HepG2 (cell line): ENCODE measurements at regions not wholly inside any gene's neighbourhood (a gene's known extent, or its start where the extent isn't known, plus 50 kb on each side); places are given as distances from the start of the nearest gene placed in this dataset.

Source experiments
- ATAC-seq: fragments of 200-7000 bp; cut with Tn5 transposase; 3 replicates; pipeline ENCODE4 v1.9.1; 2020; ENCODE audit warnings: mild to moderate bottlenecking, moderate library complexity
- BruUV-seq: library from RNA; stranded (reverse); fragments of 400-500 nt; replicated peaks from 2 replicates; lab custom pipeline; 2021; lab: Mats Ljungman, UMichigan
- CTCF ChIA-PET: fragments of 300-600 bp; formaldehyde crosslinking; extraction: SDS; loops from one replicate; lab custom pipeline; 2021; ENCODE audit warnings: low total read pairs, inconsistent platforms, low intra/inter-chr PET ratio; lab: Yijun Ruan, JAX
- POLR2A ChIA-PET: fragments of 350-600 bp; sonication (Branson Sonifier 250); formaldehyde crosslinking; loops from one replicate; lab custom pipeline; 2020; ENCODE audit warnings: antibody characterized with exemption, inconsistent platforms; lab: Yijun Ruan, JAX
- DNase-seq: peaks from one replicate; pipeline ENCODE4 v3.0.0-alpha.2; 2015; ENCODE audit warnings: low spot score
- FAIRE-seq: peaks from 3 replicates; lab custom pipeline; 2011; peaks lifted over from hg19 to GRCh38; lab: Jason Lieb, UNC
- H2AFZ ChIP-seq: one replicate; pipeline ENCODE4 v1.6.1; 2011; ENCODE audit warnings: low read length, inconsistent platforms
- H3K27ac ChIP-seq: fragments of 300-600 bp; 3 replicates; pipeline ENCODE4 v1.8.0; 2011; ENCODE audit warnings: mixed run types, mild to moderate bottlenecking, mixed read lengths, low read length, inconsistent platforms; ENCODE audit not compliant: insufficient read depth; ENCODE audit errors: extremely low read length
- H3K27me3 ChIP-seq, 2 experiments: fragments of 200-600 bp in 1 of 2; 2 replicates in 1 of 2; 3 replicates in 1 of 2; pipeline versions ENCODE4 v1.6.0 to v1.8.0; 2011; ENCODE audit warnings: low read length in 2 of 2, mild to moderate bottlenecking in 2 of 2, moderate library complexity in 2 of 2, inconsistent platforms in 1 of 2; ENCODE audit not compliant: insufficient read depth in 2 of 2, control insufficient read depth in 1 of 2
- H3K36me3 ChIP-seq, 2 experiments: fragments of 200-600 bp in 1 of 2; replicated peaks in 1 of 2; 2 replicates in 1 of 2; 3 replicates in 1 of 2; pipeline versions ENCODE4 v1.5.1 to v1.8.0; 2011; ENCODE audit warnings: low read length in 2 of 2, inconsistent platforms in 1 of 2; ENCODE audit not compliant: insufficient read depth in 2 of 2, control insufficient read depth in 1 of 2
- H3K4me1 ChIP-seq: 2 replicates; pipeline ENCODE4 v1.5.1; 2012; ENCODE audit warnings: low read length, inconsistent platforms; ENCODE audit not compliant: insufficient read depth
- H3K4me2 ChIP-seq: 2 replicates; pipeline ENCODE4 v1.6.0; 2011; ENCODE audit warnings: low read depth, low read length, inconsistent platforms
- H3K4me3 ChIP-seq, 3 experiments: fragments of 200-600 bp in 1 of 3; sonication (generic), shearing (Covaris generic) in 1 of 3; replicated peaks in 1 of 3; 2 replicates each; pipeline ENCODE4 v1.5.1; 2011 to 2016; ENCODE audit warnings: low read length in 3 of 3, inconsistent platforms in 2 of 3, low read depth in 2 of 3, mild to moderate bottlenecking in 2 of 3, control low read depth in 1 of 3, mixed read lengths in 1 of 3; ENCODE audit not compliant: insufficient read depth in 1 of 3
- H3K79me2 ChIP-seq: one replicate; pipeline ENCODE4 v1.6.1; 2011; ENCODE audit warnings: low read length, inconsistent platforms; ENCODE audit not compliant: insufficient read depth
- H3K9ac ChIP-seq: 2 replicates; pipeline ENCODE4 v1.6.0; 2011; ENCODE audit warnings: mild to moderate bottlenecking, low read depth, low read length, inconsistent platforms; ENCODE audit not compliant: insufficient read depth
- H3K9me3 ChIP-seq: 2 replicates; pipeline ENCODE4 v1.5.1; 2012; ENCODE audit warnings: mild to moderate bottlenecking, low read length
- H4K20me1 ChIP-seq: 2 replicates; pipeline ENCODE4 v1.6.0; 2011; ENCODE audit warnings: inconsistent platforms, mild to moderate bottlenecking, low read length, moderate library complexity; ENCODE audit not compliant: insufficient read depth
- ARID5B ChIP-seq: IDR thresholded peaks from 2 replicates; pipeline ENCODE4 v1.4.0; 2020; ENCODE audit warnings: mild to moderate bottlenecking, missing genetic modification reagents
- ATF7-NPFF ChIP-seq: sonication (generic); formaldehyde crosslinking; IDR thresholded peaks from 2 replicates; pipeline ENCODE4 v1.8.1; 2023; ENCODE audit warnings: mild to moderate bottlenecking, low read depth, missing genetic modification reagents, moderate library complexity
- GPN1 ChIP-seq: sonication (generic); formaldehyde crosslinking; IDR thresholded peaks from 2 replicates; pipeline ENCODE4 v1.5.1; 2020; ENCODE audit warnings: missing genetic modification reagents, borderline replicate concordance
- HCFC1 ChIP-seq: fragments of 150-350 bp; IDR thresholded peaks from 2 replicates; pipeline ENCODE4 v1.6.1; 2014; ENCODE audit warnings: low read depth, low read length
- HOXA3 ChIP-seq: sonication (generic); formaldehyde crosslinking; IDR thresholded peaks from 2 replicates; pipeline ENCODE4 v1.5.0; 2020; ENCODE audit warnings: missing genetic modification reagents
- KAT2B ChIP-seq: fragments of 150-350 bp; IDR thresholded peaks from 2 replicates; pipeline ENCODE4 v1.6.1; 2014; ENCODE audit warnings: low read depth, low read length, borderline replicate concordance
- NFKB2 ChIP-seq: sonication (generic); formaldehyde crosslinking; IDR thresholded peaks from 2 replicates; pipeline ENCODE4 v1.4.0; 2020; ENCODE audit warnings: missing genetic modification reagents, borderline replicate concordance
- ZNF101 ChIP-seq: sonication (generic); formaldehyde crosslinking; IDR thresholded peaks from 2 replicates; pipeline ENCODE4 v1.4.0; 2020; ENCODE audit warnings: mild to moderate bottlenecking, low read depth, missing genetic modification reagents, borderline replicate concordance
- ZNF44 ChIP-seq: sonication (generic); formaldehyde crosslinking; IDR thresholded peaks from 2 replicates; pipeline ENCODE4 v1.5.1; 2020; ENCODE audit warnings: mild to moderate bottlenecking, missing genetic modification reagents
- ZNF614 ChIP-seq: IDR thresholded peaks from 2 replicates; pipeline ENCODE4 v1.6.1; 2018; ENCODE audit warnings: missing biosample characterization, missing genetic modification reagents, inconsistent platforms, borderline replicate concordance
- ZNF720 ChIP-seq: sonication (generic); formaldehyde crosslinking; IDR thresholded peaks from 2 replicates; pipeline ENCODE4 v1.4.0; 2020; ENCODE audit warnings: missing genetic modification reagents
- whole genome bisulfite sequencing: methylation state at CpG from one replicate; pipeline ENCODE4 v1.1.6; 2017; ENCODE audit warnings: low lambda C conversion rate; 5-methylcytosine and 5-hydroxymethylcytosine counted together
- in situ Hi-C: cut with HindIII; loops from 2 replicates; pipeline ENCODE4 v1.10.0; 2017; ENCODE audit warnings: low pct_unique_long_range_greater_than_20kb; ENCODE audit not compliant: extremely low pct_ligation_motif_present
- intact Hi-C: fragments of 100-400 bp; cut with micrococcal nuclease; formaldehyde crosslinking; loops from one replicate; pipeline ENCODE4 v1.10.0; 2022; ENCODE audit not compliant: unreplicated experiment

- Histone ChIP-seq H3K36me3 (no peaks in the 10 kb centered on the region), H3K27me3 (no peaks in the 10 kb centered on the region), H3K27ac (no peak overlapping the region), H3K4me1 (no peaks in the 10 kb centered on the region), H4K20me1 (no peaks in the 10 kb centered on the region), H3K9ac (no peak overlapping the region), H3K79me2 (no peaks in the 10 kb centered on the region), H3K4me2 (no peak overlapping the region), H2AFZ (no peak overlapping the region), H3K4me3 (no peak overlapping the region), H3K9me3 (peaks cover 22% of the 10 kb centered on the region)
- TF ChIP-seq HOXA3 (CRISPR knock-in tag), result no peak
- no peak for TF ChIP-seq ZNF720 (CRISPR knock-in tag)
- no peak for TF ChIP-seq GPN1 (CRISPR knock-in tag)
- no peak for TF ChIP-seq ZNF101 (CRISPR knock-in tag)
- no peak for TF ChIP-seq HCFC1
- no peak for TF ChIP-seq ATF7-NPFF (CRISPR knock-in tag)
- no peak for TF ChIP-seq ARID5B
- TF ChIP-seq ZNF44, result no peak
- TF ChIP-seq ZNF614, result no peak
- TF ChIP-seq NFKB2 (CRISPR knock-in tag), result no peak
- TF ChIP-seq KAT2B, result no peak
- BruUV-seq, result no TSS peak
- intact Hi-C loops (no loop called here), in situ Hi-C loops (no loop called here)
- DNase-seq (no peak), FAIRE-seq (no peak), ATAC-seq (no peak)
- ChIA-PET POLR2A (no interaction called here), CTCF (no interaction called here)
- WGBS, result 20% methylated on average over 8 of the region's 8 CpGs
These were observed 132.3 kb upstream of the IRX2 start for GRCh38 chr5:2883771-2884170.
